Astrocyte of the cerebellum (primary cell): ENCODE measurements at regions not wholly inside any gene's neighbourhood (a gene's known extent, or its start where the extent isn't known, plus 50 kb on each side); places are given as distances from the start of the nearest gene placed in this dataset.

Source experiments
- DNase-seq: peaks from one replicate; pipeline ENCODE4 v3.0.0-alpha.2; 2011; ENCODE audit warnings: low read depth
- H3K4me3 ChIP-seq: 2 replicates; pipeline ENCODE4 v1.5.1; 2011; ENCODE audit warnings: mild to moderate bottlenecking, low read depth, low read length, moderate library complexity
- in situ Hi-C: cut with HindIII; loops from 2 replicates; pipeline ENCODE4 v1.10.0; 2017; ENCODE audit warnings: low sequenced_read_pairs
- TF ChIP-seq, protein P1 (sequence below): IDR thresholded peaks from 2 replicates; pipeline ENCODE4 v1.5.1; 2012; ENCODE audit warnings: low read length, low read depth, moderate library complexity, mild to moderate bottlenecking; ENCODE audit errors: missing control alignments

DNA sequence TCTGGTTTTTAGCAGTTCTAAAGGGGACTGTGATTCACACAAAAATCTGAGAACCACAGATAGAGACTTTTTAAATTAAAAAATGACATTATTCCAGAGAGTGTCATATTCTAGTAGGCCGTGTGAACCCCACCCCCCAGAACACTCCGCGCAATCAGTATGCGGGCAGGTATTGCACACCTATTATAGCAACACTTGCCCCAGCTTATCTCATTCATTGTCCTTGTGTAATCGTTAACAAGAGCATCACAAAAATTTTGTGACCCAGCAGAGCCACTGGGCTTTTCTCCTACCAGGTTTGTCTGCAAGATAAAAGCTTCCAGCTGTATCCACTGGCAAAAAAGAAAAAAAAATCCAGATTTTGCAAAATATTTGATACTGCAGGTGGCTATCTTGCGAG lies 394.1 kb upstream of the SMIM31 start:
- DNase-seq: no peak
- TF ChIP-seq, protein P1, sequence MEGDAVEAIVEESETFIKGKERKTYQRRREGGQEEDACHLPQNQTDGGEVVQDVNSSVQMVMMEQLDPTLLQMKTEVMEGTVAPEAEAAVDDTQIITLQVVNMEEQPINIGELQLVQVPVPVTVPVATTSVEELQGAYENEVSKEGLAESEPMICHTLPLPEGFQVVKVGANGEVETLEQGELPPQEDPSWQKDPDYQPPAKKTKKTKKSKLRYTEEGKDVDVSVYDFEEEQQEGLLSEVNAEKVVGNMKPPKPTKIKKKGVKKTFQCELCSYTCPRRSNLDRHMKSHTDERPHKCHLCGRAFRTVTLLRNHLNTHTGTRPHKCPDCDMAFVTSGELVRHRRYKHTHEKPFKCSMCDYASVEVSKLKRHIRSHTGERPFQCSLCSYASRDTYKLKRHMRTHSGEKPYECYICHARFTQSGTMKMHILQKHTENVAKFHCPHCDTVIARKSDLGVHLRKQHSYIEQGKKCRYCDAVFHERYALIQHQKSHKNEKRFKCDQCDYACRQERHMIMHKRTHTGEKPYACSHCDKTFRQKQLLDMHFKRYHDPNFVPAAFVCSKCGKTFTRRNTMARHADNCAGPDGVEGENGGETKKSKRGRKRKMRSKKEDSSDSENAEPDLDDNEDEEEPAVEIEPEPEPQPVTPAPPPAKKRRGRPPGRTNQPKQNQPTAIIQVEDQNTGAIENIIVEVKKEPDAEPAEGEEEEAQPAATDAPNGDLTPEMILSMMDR: no peak
- in situ Hi-C loops: no loop called here
- H3K4me3 ChIP-seq: no peak overlapping the region

DNA sequence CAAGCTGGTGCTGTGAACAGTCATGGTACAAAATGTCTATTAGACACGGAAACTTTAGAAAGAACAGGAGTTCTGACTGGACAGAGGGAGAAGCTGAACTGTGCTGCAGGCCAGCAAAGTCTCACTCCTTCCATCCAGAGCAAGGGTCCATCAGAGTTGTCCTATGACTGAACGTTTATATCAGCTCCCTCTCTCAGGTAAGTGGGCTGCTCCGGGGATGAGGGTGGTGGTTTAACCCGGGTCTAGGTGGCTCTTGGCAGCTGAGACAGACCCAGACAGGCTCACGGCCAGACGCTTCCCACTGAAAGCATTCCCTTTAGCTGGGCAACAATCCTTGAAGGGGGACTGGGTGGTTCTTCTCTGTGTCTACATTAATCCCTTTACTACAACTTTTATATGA lies 385.0 kb upstream of the SMIM31 start:
- H3K4me3 ChIP-seq: no peak overlapping the region
- in situ Hi-C loops: no loop called here
- DNase-seq: no peak
- TF ChIP-seq, protein P1: no peak

DNA sequence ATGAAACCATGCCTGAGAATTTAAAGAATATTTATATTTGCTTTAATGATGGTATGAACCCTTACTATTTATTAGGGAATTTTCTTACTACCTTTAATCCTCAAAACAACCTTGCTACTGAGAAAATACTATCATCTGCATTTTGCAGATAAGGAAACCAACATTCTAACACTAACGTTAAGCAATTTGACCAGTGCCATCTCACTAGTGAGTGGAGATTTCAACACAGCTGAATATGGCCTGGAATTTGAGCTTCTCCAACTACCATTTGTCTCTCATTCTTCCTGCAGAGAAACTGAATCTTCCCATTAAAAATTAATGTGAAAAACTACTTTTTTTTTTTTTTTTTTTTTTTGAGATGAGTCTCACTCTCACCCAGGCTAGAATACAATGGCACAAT lies 380.9 kb upstream of the SMIM31 start:
- TF ChIP-seq, protein P1: no peak
- no peak overlapping the region for H3K4me3 ChIP-seq
- DNase-seq: no peak
- in situ Hi-C loops: no loop called here

DNA sequence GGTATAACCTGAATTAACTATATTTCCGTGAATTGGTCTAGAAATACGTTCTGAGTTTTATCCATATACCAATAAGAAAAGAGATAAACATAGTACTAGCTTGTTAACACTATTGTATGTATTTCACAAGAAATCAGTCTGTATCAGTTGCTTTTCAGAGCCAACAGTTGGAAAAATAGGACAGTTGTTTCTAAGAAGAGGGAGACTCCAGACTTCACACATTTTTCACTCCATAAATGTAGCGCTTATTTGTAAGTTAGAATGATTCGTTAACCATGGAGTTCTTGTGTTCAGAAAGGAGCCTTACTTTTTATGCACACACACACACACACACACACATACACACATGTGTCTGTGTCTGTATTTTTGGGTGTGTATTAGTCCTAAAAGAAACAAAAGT lies 376.7 kb upstream of the SMIM31 start:
- DNase-seq: no peak
- TF ChIP-seq, protein P1: no peak
- in situ Hi-C loops: no loop called here
- H3K4me3 ChIP-seq: no peak overlapping the region

DNA sequence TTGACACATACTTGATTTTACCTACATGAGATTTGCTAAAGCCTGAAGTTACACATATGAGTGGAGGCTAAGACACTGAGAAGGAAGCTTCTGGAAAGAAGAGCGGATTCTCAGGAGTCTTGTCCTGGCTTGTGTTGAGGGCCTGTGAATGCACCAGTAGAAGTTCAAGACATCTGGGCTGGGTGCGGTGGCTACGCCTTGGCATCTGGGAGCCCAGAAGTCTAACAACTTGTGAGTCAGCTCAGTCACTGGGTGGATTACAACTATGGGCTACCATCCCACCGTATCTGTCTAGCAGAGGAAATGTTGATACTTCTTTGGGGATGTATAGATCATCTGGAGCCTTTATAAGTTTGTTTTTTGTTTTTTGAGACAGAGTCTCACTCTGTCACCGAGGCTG lies 375.6 kb upstream of the SMIM31 start:
- no peak for DNase-seq
- H3K4me3 ChIP-seq: no peak overlapping the region
- TF ChIP-seq, protein P1: no peak
- in situ Hi-C loops: no loop called here

DNA sequence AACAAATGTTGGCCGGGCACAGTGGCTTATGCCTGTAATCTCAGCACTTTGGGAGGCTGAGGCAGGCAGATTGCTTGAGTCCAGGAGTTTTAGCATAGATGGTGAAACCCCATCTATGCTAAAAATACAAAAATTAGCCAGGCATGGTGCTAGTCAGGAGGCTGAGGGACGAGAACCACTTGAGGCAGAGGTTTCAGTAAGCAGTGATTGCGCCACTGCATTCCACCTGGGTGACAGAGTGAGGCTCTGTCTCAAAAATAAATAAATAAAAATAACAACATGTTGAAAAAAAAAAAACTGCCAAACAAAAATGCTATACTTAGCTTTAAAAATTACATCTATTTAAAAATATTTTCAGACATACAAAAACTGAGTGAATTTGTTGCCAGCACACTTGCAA lies 374.2 kb upstream of the SMIM31 start:
- in situ Hi-C loops: no loop called here

More for the DNA sequence above, 374.2 kb upstream of the SMIM31 start:
- TF ChIP-seq, protein P1: no peak
- no peak overlapping the region for H3K4me3 ChIP-seq
- no peak for DNase-seq
